Transverse colon (tissue), 4 donors: ENCODE measurements at regions not wholly inside any gene's neighbourhood (a gene's known extent, or its start where the extent isn't known, plus 50 kb on each side); places are given as distances from the start of the nearest gene placed in this dataset.

Experiments used
- CTCF ChIP-seq, 5 experiments: fragments of 200-600 bp in 3 of 5; fragments of 450-650 bp in 2 of 5; sonication (generic) in 3 of 5; IDR thresholded peaks; 1 replicate in 2 of 5; 2 replicates in 3 of 5; pipeline ENCODE4 v1.5.1; 2016 to 2017; ENCODE audit warnings: antibody characterized with exemption in 5 of 5, inconsistent platforms in 3 of 5, mild to moderate bottlenecking in 2 of 5, moderate library complexity in 1 of 5
- POLR2A ChIP-seq: fragments of 450-650 bp; IDR thresholded peaks from one replicate; pipeline ENCODE4 v1.6.1; 2016; ENCODE audit warnings: antibody characterized with exemption, mild to moderate bottlenecking, moderate library complexity
- POLR2AphosphoS5 ChIP-seq, 3 donors: sonication (generic); formaldehyde crosslinking; IDR thresholded peaks; one replicate each; pipeline ENCODE4 v1.6.1; 2016; ENCODE audit warnings: antibody characterized with exemption in 3 of 3

- TF ChIP-seq CTCF (IDR thresholded peaks at IDR 0.05) (no peak), POLR2A (no peak), POLR2AphosphoS5 (IDR thresholded peaks at IDR 0.05) (no peak)
Observed at GRCh38 chr7:81248420-81248819, 329.6 kb upstream of the SEMA3C start.
